ENCODE measurements at regions not wholly inside any gene's neighbourhood (a gene's known extent, or its start where the extent isn't known, plus 50 kb on each side); places are given as distances from the start of the nearest gene placed in this dataset.
"Not testable (repeated sequence)": the region's sequence is repeated elsewhere in the genome, so short reads cannot be mapped to it uniquely, and the experiment has no call there.

GRCh38 chr5:136482206-136482605 is 116.9 kb upstream of the TRPC7 start:
- intact Hi-C loops (cut with micrococcal nuclease): no loop called here

- intact Hi-C loops (cut with micrococcal nuclease): no loop called here
Observed at GRCh38 chr5:136474466-136474865, 109.1 kb upstream of the TRPC7 start.

GRCh38 chr5:136467632-136468031 is 102.3 kb upstream of the TRPC7 start:
- intact Hi-C loops (cut with micrococcal nuclease): no loop called here

- intact Hi-C loops (cut with micrococcal nuclease): no loop called here
Observed at GRCh38 chr5:136466041-136466415, 100.7 kb upstream of the TRPC7 start.

GRCh38 chr5:136458481-136458880 is 93.1 kb upstream of the TRPC7 start:
- intact Hi-C loops (cut with micrococcal nuclease): no loop called here

GRCh38 chr5:136457390-136458013 is 92.2 kb upstream of the TRPC7 start:
- intact Hi-C loops (cut with micrococcal nuclease): no loop called here

- intact Hi-C loops (cut with micrococcal nuclease): no loop called here
Observed at GRCh38 chr5:136455409-136455808, 90.1 kb upstream of the TRPC7 start.

- intact Hi-C loops (cut with micrococcal nuclease): no loop called here
Observed at GRCh38 chr5:136453986-136454758, 88.8 kb upstream of the TRPC7 start.

GRCh38 chr5:136453199-136453598 is 87.9 kb upstream of the TRPC7 start:
- intact Hi-C loops (cut with micrococcal nuclease): no loop called here

GRCh38 chr5:136447576-136447975 is 82.2 kb upstream of the TRPC7 start:
- intact Hi-C loops (cut with micrococcal nuclease): not testable (repeated sequence)

- intact Hi-C loops (cut with micrococcal nuclease): no loop called here
Observed at GRCh38 chr5:136446565-136446964, 81.2 kb upstream of the TRPC7 start.

GRCh38 chr5:136444099-136444498 is 78.8 kb upstream of the TRPC7 start:
- intact Hi-C loops (cut with micrococcal nuclease): not testable (repeated sequence)

- intact Hi-C loops (cut with micrococcal nuclease): no loop called here
Observed at GRCh38 chr5:136439367-136439766, 74.0 kb upstream of the TRPC7 start.

- intact Hi-C loops (cut with micrococcal nuclease): no loop called here
Observed at GRCh38 chr5:136435946-136436543, 70.7 kb upstream of the TRPC7 start.

GRCh38 chr5:136434795-136435194 is 69.5 kb upstream of the TRPC7 start:
- intact Hi-C loops (cut with micrococcal nuclease): no loop called here

- intact Hi-C loops (cut with micrococcal nuclease): no loop called here
Observed at GRCh38 chr5:136432705-136433104, 67.4 kb upstream of the TRPC7 start.

GRCh38 chr5:136430081-136430480 is 64.7 kb upstream of the TRPC7 start:
- intact Hi-C loops (cut with micrococcal nuclease): no loop called here

GRCh38 chr5:136427426-136427825 is 62.1 kb upstream of the TRPC7 start:
- intact Hi-C loops (cut with micrococcal nuclease): no loop called here

GRCh38 chr5:136425921-136426320 is 60.6 kb upstream of the TRPC7 start:
- intact Hi-C loops (cut with micrococcal nuclease): loop anchor here (1.0 kb wide), 1 partner anchor 177 kb away; no protein-coding TSS in a partner anchor

GRCh38 chr5:136424835-136425584 is 59.7 kb upstream of the TRPC7 start:
- intact Hi-C loops (cut with micrococcal nuclease): loop anchor here (1.0 kb wide), 1 partner anchor 176 kb away; no protein-coding TSS in a partner anchor

- intact Hi-C loops (cut with micrococcal nuclease): no loop called here
Observed at GRCh38 chr5:136423944-136424606, 58.7 kb upstream of the TRPC7 start.
